Esophagus muscularis mucosa (tissue), 4 donors: ENCODE measurements at regions not wholly inside any gene's neighbourhood (a gene's known extent, or its start where the extent isn't known, plus 50 kb on each side); places are given as distances from the start of the nearest gene placed in this dataset.
"Not testable (repeated sequence)": the region's sequence is repeated elsewhere in the genome, so short reads cannot be mapped to it uniquely, and the experiment has no call there.

ENCODE experiments used
- DNase-seq: peaks from one replicate; pipeline ENCODE4 v3.0.0-alpha.2; 2017; ENCODE audit errors: extremely low spot score
- H3K27ac ChIP-seq, 4 donors: fragments of 200-600 bp; sonication (generic); replicated peaks in 1 of 4; 1 replicate in 3 of 4; 2 replicates in 1 of 4; pipeline ENCODE4 v1.5.1; 2016 to 2019; ENCODE audit warnings: mild to moderate bottlenecking in 1 of 4
- H3K27me3 ChIP-seq, 4 donors: fragments of 200-600 bp; sonication (generic); one replicate each; pipeline versions ENCODE4 v1.5.1 to v1.6.0; 2016 to 2019
- H3K36me3 ChIP-seq, 4 donors: fragments of 200-600 bp; sonication (generic); one replicate each; pipeline ENCODE4 v1.5.1; 2016 to 2019
- H3K4me1 ChIP-seq, 4 donors: fragments of 200-600 bp; sonication (generic); one replicate each; pipeline ENCODE4 v1.5.1; 2016 to 2019
- H3K4me3 ChIP-seq, 4 donors: fragments of 200-600 bp; sonication (generic); 1 replicate in 2 of 4; 2 replicates in 2 of 4; pipeline ENCODE4 v1.5.1; 2016 to 2019; ENCODE audit warnings: mild to moderate bottlenecking in 4 of 4, moderate library complexity in 1 of 4
- H3K9me3 ChIP-seq, 4 donors: fragments of 200-600 bp; sonication (generic); 1 replicate in 3 of 4; 2 replicates in 1 of 4; pipeline ENCODE4 v1.5.1; 2016 to 2019
- CTCF ChIP-seq, 3 experiments: fragments of 200-600 bp in 2 of 3; fragments of 450-650 bp in 1 of 3; sonication (generic) in 2 of 3; IDR thresholded peaks; one replicate each; pipeline ENCODE4 v1.5.1; 2017 to 2019; ENCODE audit warnings: antibody characterized with exemption in 3 of 3, mild to moderate bottlenecking in 2 of 3, moderate library complexity in 1 of 3
- EP300 ChIP-seq: sonication (generic); formaldehyde crosslinking; IDR thresholded peaks from one replicate; pipeline ENCODE4 v1.6.1; 2017; ENCODE audit warnings: antibody characterized with exemption
- POLR2A ChIP-seq: fragments of 450-650 bp; IDR thresholded peaks from one replicate; pipeline ENCODE4 v1.6.1; 2017; ENCODE audit warnings: antibody characterized with exemption, moderate library complexity, mild to moderate bottlenecking, low read depth
- POLR2AphosphoS5 ChIP-seq, 2 donors: sonication (generic); formaldehyde crosslinking; IDR thresholded peaks; one replicate each; pipeline ENCODE4 v1.6.1; 2017; ENCODE audit warnings: antibody characterized with exemption in 2 of 2
- WGBS: methylation state at CpG from one replicate; pipeline ENCODE4 v1.1.5; 2018; 5-methylcytosine and 5-hydroxymethylcytosine counted together
- intact Hi-C: fragments of 100-400 bp; cut with DNase I; formaldehyde crosslinking; loops from one replicate; pipeline ENCODE4 v1.15.1; 2023

GRCh38 chr6:138664745-138665144 lies 108.8 kb upstream of the CCDC28A start:
- Histone ChIP-seq H3K27ac (no peak overlapping the region), H3K9me3 (no peaks in the 10 kb centered on the region), H3K36me3 (no peaks in the 10 kb centered on the region), H3K4me1 (no peaks in the 10 kb centered on the region), H3K4me3 (no peak overlapping the region), H3K27me3 (no peaks in the 10 kb centered on the region)
- intact Hi-C loops: no loop called here
- 81% methylated on average over 2 of the region's 2 CpGs for WGBS
- no peak for DNase-seq
- TF ChIP-seq EP300: no peak
- TF ChIP-seq POLR2A: no peak
- no peak for TF ChIP-seq POLR2AphosphoS5 (IDR thresholded peaks at IDR 0.05)
- TF ChIP-seq CTCF (IDR thresholded peaks at IDR 0.05): no peak

GRCh38 chr6:138666636-138667035 lies 106.9 kb upstream of the CCDC28A start:
- 73% methylated on average over 6 of the region's 6 CpGs for WGBS

GRCh38 chr6:138667408-138667807 lies 106.2 kb upstream of the CCDC28A start:
- Histone ChIP-seq H3K4me1 (no peaks in the 10 kb centered on the region), H3K9me3 (no peaks in the 10 kb centered on the region), H3K4me3 (no peak overlapping the region), H3K27me3 (no peaks in the 10 kb centered on the region), H3K36me3 (no peaks in the 10 kb centered on the region), H3K27ac (no peak overlapping the region)
- TF ChIP-seq POLR2A (no peak), EP300 (no peak), CTCF (IDR thresholded peaks at IDR 0.05) (no peak), POLR2AphosphoS5 (IDR thresholded peaks at IDR 0.05) (no peak)
- WGBS: 95% methylated on average over 1 of the region's 1 CpG
- no peak for DNase-seq
- intact Hi-C loops: no loop called here

More at GRCh38 chr6:138666636-138667035, 106.9 kb upstream of the CCDC28A start:
- Histone ChIP-seq H3K27ac (no peak overlapping the region), H3K4me3 (no peak overlapping the region), H3K36me3 (no peaks in the 10 kb centered on the region), H3K4me1 (no peaks in the 10 kb centered on the region), H3K27me3 (no peaks in the 10 kb centered on the region), H3K9me3 (no peaks in the 10 kb centered on the region)
- intact Hi-C loops: no loop called here
- no peak for DNase-seq
- no peak for TF ChIP-seq POLR2A

GRCh38 chr6:138671351-138671750 lies 102.2 kb upstream of the CCDC28A start:
- Histone ChIP-seq H3K9me3 (no peaks in the 10 kb centered on the region), H3K27me3 (no peaks in the 10 kb centered on the region)

GRCh38 chr6:138673346-138674014 lies 100.1 kb upstream of the CCDC28A start:
- 35% methylated on average over 2 of the region's 2 CpGs for WGBS
- TF ChIP-seq POLR2A (no peak), EP300 (no peak), POLR2AphosphoS5 (IDR thresholded peaks at IDR 0.05) (no peak), CTCF (IDR thresholded peaks at IDR 0.05) (no peak)
- no peak overlapping the region for H3K4me3 ChIP-seq
- intact Hi-C loops: no loop called here
- no peaks in the 10 kb centered on the region for H3K36me3 ChIP-seq
- H3K27ac ChIP-seq: no peak overlapping the region
- no peak for DNase-seq
- H3K9me3 ChIP-seq: no peaks in the 10 kb centered on the region
- H3K27me3 ChIP-seq: no peaks in the 10 kb centered on the region
- H3K4me1 ChIP-seq: no peaks in the 10 kb centered on the region

More at GRCh38 chr6:138671351-138671750, 102.2 kb upstream of the CCDC28A start:
- Histone ChIP-seq H3K27ac (no peak overlapping the region), H3K4me3 (no peak overlapping the region), H3K36me3 (no peaks in the 10 kb centered on the region), H3K4me1 (no peaks in the 10 kb centered on the region)
- intact Hi-C loops: no loop called here
- TF ChIP-seq EP300 (no peak), POLR2A (no peak), CTCF (IDR thresholded peaks at IDR 0.05) (no peak), POLR2AphosphoS5 (IDR thresholded peaks at IDR 0.05) (no peak)
- no peak for DNase-seq
- WGBS: 96% methylated on average over 4 of the region's 4 CpGs

GRCh38 chr6:138674444-138674843 lies 99.1 kb upstream of the CCDC28A start:
- H3K27ac ChIP-seq, H3K36me3 ChIP-seq, DNase-seq, H3K27me3 ChIP-seq, H3K4me1 ChIP-seq, H3K4me3 ChIP-seq, H3K9me3 ChIP-seq, intact Hi-C loops: not testable (repeated sequence)
- 74% methylated on average over 4 of the region's 4 CpGs for WGBS
